Stimulated activated CD8-positive, alpha-beta memory T cell treated with anti-CD3 and anti-CD28 coated beads, Interleukin-4, amount 100 ng/mL, for 48 hours (primary cell): ENCODE measurements at regions not wholly inside any gene's neighbourhood (a gene's known extent, or its start where the extent isn't known, plus 50 kb on each side); places are given as distances from the start of the nearest gene placed in this dataset.
"Not testable (repeated sequence)": the region's sequence is repeated elsewhere in the genome, so short reads cannot be mapped to it uniquely, and the experiment has no call there.

ENCODE experiments used
- DNase-seq: peaks from one replicate; pipeline ENCODE4 v3.0.0-alpha.2; 2020

GRCh38 chr15:67945951-67946700 is 106.3 kb upstream of the RNU6-1 start:
- peak; percentile 24 for DNase-seq

GRCh38 chr15:67946701-67947100 is 106.9 kb upstream of the RNU6-1 start:
- no peak for DNase-seq

- DNase-seq = no peak
These were observed 106.7 kb upstream of the PIAS1 start for GRCh38 chr15:67947254-67948039.

GRCh38 chr15:67948215-67948614 is 105.9 kb upstream of the PIAS1 start:
- DNase-seq = no peak

- not testable (repeated sequence) for DNase-seq
These were observed 102.9 kb upstream of the PIAS1 start for GRCh38 chr15:67951187-67951586.

GRCh38 chr15:67953299-67953698 is 100.8 kb upstream of the PIAS1 start:
- DNase-seq = no peak

- no peak for DNase-seq
These were observed 98.9 kb upstream of the PIAS1 start for GRCh38 chr15:67955252-67955651.

- DNase-seq = no peak
These were observed 96.5 kb upstream of the PIAS1 start for GRCh38 chr15:67957435-67958132.

- peak; percentile 37 for DNase-seq
These were observed 86.2 kb upstream of the PIAS1 start for GRCh38 chr15:67967871-67968431.

GRCh38 chr15:67968564-67968963 is 85.6 kb upstream of the PIAS1 start:
- DNase-seq = no peak

- no peak for DNase-seq
These were observed 85.1 kb upstream of the PIAS1 start for GRCh38 chr15:67968966-67969365.

GRCh38 chr15:67969892-67970291 is 84.2 kb upstream of the PIAS1 start:
- DNase-seq = no peak

- no peak for DNase-seq
These were observed 81.7 kb upstream of the PIAS1 start for GRCh38 chr15:67972377-67972776.

GRCh38 chr15:67973846-67974245 is 80.3 kb upstream of the PIAS1 start:
- DNase-seq = no peak

- no peak for DNase-seq
These were observed 77.5 kb upstream of the PIAS1 start for GRCh38 chr15:67976506-67977073.

- no peak for DNase-seq
These were observed 76.6 kb upstream of the PIAS1 start for GRCh38 chr15:67977414-67978089.

- DNase-seq = no peak
These were observed 74.8 kb upstream of the PIAS1 start for GRCh38 chr15:67979281-67979680.

GRCh38 chr15:67980171-67980570 is 73.9 kb upstream of the PIAS1 start:
- DNase-seq = no peak

- no peak for DNase-seq
These were observed 73.1 kb upstream of the PIAS1 start for GRCh38 chr15:67980773-67981685.

- no peak for DNase-seq
These were observed 72.3 kb upstream of the PIAS1 start for GRCh38 chr15:67981848-67982247.

GRCh38 chr15:67991706-67992105 is 62.4 kb upstream of the PIAS1 start:
- no peak for DNase-seq
